GM19025 (cell line): ENCODE measurements at regions not wholly inside any gene's neighbourhood (a gene's known extent, or its start where the extent isn't known, plus 50 kb on each side); places are given as distances from the start of the nearest gene placed in this dataset.

Experiments
- ATAC-seq: cut with Tn5 transposase; IDR thresholded peaks from one replicate; pipeline ENCODE4 v1.9.1; 2021; ENCODE audit warnings: mild to moderate bottlenecking, low read depth, moderate library complexity; ENCODE audit not compliant: unreplicated experiment

DNA sequence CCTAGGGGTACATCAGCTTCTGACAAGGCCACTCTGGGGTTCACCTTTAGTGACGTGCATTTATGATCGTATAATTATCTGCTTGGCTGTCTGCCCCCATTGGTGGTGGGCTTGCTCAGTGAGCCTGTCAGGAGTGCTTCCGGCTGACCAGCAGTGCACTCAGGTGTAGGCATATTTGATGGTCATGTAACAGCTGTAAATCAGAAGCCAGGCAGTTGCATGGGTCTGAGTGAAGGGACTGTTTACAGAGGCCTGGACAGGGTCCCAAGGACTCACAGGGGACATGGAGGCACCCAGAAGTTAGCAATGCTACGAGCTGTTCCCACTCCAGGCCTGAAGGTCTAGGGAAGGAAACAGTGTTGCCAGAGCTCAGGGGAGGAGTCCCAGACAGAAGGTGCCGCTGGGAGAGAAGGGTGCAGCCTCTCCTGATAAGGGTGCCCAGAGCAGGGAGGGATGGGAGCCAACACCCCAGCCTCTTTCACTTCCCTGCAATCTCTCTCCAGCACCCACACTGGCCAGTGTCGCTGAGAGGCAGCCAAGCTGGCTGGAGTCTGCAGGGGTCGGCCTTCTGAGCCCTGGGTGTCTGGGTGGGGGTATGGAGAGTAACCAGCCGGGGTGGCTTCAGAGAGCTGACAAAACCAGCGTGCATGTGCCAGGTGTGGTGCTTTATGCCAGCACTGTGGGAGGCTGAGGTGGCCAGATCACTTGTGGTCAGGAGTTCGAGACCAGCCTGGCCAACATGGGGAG lies 61.3 kb upstream of the PRR23E start:
- ATAC-seq = no peak

DNA sequence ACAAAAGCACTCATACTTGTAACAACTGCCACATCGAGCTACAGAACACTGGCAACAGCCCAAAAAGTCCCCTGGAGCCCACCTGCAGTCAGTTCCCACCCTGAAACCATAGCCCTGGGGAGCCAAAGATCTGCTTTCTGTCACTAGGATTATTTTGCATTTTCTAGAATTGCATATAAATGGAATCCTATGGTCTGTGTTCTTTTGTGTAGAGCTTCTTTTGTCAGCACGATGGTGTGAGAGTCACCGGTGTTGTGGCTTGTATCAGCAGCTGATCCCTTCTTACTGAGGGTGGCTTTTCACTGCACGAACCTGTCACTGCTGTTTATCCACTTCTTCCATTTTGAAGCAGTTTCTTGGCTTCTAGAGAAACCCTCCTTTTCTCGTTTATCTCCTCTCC lies 60.1 kb upstream of the PRR23E start:
- no peak for ATAC-seq

DNA sequence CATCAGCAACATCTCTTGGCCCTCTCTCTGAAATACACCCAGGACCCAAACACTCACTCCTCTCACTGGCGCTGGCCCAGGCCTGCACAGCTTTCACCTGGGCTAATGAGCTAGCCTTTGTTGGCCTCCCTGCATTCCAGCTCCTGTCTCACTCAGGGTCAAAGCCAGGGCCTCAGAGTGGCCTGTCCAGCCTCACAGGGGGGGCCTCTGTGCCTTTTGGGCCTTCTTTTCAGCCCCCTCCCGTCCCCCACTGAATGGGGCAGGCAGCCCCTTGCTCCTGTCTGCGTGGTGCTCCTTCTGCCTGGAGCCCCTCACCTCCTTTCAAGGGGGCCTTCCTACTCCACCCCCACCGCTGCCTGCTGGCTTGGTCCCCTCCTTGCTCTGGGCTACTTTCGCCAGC lies 59.0 kb upstream of the PRR23E start:
- ATAC-seq = no peak

DNA sequence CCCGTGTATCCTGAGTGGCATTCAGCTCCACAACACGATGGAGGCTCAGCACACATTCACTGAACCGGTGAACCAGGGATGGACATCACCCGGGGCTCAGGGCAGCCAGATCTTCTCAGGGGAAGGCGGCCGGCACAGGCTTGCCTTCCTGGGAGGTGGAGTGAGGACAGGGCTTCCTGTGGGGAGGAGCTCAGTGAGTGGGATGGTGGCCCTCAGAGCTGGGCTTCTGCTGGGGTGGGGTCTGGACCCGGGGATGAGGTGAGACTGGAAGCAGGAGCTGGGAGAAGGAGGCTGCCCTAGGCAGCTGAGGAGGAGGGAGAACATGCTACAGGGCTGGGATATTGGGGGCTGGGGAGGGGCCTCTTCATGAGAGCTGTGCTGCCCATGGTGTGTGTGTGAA lies 58.5 kb upstream of the PRR23E start:
- no peak for ATAC-seq

- ATAC-seq = no peak
Observed at GRCh38 chr3:127134887-127135240, 58.1 kb upstream of the PRR23E start.

- no peak for ATAC-seq
Observed at GRCh38 chr3:127135241-127136023, 57.5 kb upstream of the PRR23E start.

DNA sequence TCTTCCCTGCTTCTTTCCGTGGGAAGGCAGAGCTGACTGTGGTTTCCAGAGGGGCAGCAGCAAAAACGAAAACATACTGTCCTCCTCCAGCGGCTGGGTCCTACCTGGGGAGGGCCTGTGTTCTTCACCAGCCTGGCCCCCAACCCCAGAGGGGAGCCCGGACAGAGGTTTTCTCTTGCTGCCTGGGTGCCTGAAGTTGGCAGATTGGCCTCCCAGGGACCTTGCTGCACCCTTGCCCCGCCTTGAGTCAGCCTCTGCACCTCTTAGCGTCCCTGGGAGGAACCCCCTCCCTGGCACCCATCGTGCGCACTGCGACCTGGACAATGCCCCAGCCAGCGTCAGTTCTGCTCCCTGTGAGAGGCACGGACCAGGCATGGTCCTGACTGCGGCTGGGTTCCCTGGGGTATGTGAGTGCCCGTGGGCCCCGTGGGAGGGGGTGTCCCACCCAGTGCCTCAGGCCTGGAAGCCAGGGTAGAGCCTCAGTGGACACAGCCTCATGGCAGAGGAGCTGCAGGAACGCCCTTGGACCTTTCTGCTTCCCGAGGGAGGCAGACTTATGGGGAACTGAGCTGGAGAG lies 56.8 kb upstream of the PRR23E start:
- no peak for ATAC-seq

DNA sequence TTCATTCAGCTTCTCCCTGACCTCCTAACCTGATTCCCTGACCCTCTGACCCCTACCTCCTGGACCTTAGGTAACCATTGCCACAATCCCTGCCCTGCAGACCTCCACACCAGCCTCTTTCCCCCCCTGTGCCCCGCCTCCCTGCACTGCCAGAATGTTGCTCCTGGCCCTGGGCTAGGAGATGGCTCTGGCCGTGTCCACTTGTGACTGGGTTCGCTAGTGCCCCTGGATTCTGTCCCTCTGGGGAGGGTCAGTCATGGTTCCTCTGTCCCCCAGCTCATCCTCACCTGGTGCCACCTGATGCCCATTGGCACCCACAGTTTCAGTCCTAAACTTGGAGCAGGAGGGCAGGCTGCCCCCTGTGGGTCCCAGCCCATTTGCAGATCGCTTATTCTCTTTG lies 56.2 kb upstream of the PRR23E start:
- ATAC-seq = no peak

- ATAC-seq = no peak
Observed at GRCh38 chr3:127137113-127137512, 55.8 kb upstream of the PRR23E start.

- no peak for ATAC-seq
Observed at GRCh38 chr3:127137757-127138536, 55.0 kb upstream of the PRR23E start.

- ATAC-seq = no peak
Observed at GRCh38 chr3:127139601-127140500, 53.1 kb upstream of the PRR23E start.

- ATAC-seq = no peak
Observed at GRCh38 chr3:127140501-127141460, 52.1 kb upstream of the PRR23E start.

DNA sequence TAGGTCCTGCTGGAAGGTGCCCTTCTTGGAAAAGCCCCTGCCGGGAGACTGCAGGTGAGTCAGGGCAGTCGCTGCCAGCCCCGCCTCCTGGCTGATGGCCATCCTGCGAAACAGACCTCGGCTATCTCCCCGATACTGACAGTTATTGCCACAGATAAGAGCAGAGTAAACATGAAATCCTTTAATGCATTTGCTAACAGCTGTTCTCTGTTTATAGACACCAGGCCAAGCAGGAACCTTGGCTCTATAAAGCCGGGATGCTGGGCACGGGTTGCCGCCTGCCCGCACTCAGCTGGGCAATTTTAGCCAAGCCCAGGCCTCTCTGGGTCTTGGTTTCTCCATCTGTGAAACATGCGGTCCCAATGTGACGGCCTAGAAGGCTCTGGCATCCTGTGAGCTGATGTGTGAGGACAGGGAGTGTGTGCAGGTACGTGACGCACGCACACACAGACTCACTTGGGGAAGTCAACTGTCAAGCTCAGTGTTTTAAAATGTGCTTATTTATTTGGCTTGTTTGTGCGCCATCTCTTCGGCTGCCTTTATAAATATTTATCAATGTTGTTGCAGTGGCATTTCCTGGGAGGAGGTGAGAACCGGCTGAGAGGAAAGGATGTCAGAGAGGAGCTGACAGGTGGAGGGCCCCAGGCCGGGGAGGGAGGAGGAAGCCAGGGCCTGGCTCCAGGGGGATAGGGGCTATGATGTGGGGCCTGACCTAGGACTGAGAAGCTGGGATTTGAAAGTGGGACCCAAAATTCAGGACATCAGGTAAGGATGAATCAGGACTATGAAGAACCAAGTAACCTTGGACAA lies 50.8 kb upstream of the PRR23E start:
- ATAC-seq = no peak
